ENCODE measurements at regions not wholly inside any gene's neighbourhood (a gene's known extent, or its start where the extent isn't known, plus 50 kb on each side); places are given as distances from the start of the nearest gene placed in this dataset.

GRCh38 chr11:120052196-120052775, 85.6 kb downstream of the TRIM29 start:
- TF ChIP-seq CTCF (IDR thresholded peaks at IDR 0.05; ENCODE audit: low read depth, low read length, missing input control), result no peak
- TF ChIP-seq REST (IDR thresholded peaks at IDR 0.05), result no peak
- no peak for TF ChIP-seq MAX (IDR thresholded peaks at IDR 0.05)
- no peak for TF ChIP-seq RAD21 (IDR thresholded peaks at IDR 0.05)
- no peak for TF ChIP-seq ATF3 (IDR thresholded peaks at IDR 0.05)
- TF ChIP-seq SP1 (IDR thresholded peaks at IDR 0.05), result no peak

All from liver (tissue), 3 donors.